ENCODE measurements at regions not wholly inside any gene's neighbourhood (a gene's known extent, or its start where the extent isn't known, plus 50 kb on each side); places are given as distances from the start of the nearest gene placed in this dataset.

DNA sequence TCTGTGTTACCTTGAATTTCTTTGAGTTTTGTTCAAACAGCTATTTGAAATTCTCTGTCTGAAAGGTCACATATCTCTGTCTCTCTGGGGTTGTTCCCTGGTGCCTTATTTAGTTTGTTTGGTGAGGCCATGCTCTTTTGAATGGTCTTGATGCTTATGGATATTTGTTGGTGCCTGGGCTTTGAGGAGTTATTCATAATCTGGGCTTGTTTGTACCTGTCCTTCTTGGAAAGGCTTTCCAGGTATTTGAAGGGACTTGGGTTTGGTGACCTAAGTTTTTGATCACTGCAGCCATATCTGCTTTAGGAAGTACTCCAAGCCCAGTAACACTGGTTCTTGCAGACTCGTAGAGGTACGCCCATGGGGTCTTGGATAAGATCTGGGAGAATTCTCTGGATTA lies 63.3 kb upstream of the MAGI3 start:
- no peak for TF ChIP-seq POLR2A (IDR thresholded peaks at IDR 0.05)
- TF ChIP-seq, protein P1, sequence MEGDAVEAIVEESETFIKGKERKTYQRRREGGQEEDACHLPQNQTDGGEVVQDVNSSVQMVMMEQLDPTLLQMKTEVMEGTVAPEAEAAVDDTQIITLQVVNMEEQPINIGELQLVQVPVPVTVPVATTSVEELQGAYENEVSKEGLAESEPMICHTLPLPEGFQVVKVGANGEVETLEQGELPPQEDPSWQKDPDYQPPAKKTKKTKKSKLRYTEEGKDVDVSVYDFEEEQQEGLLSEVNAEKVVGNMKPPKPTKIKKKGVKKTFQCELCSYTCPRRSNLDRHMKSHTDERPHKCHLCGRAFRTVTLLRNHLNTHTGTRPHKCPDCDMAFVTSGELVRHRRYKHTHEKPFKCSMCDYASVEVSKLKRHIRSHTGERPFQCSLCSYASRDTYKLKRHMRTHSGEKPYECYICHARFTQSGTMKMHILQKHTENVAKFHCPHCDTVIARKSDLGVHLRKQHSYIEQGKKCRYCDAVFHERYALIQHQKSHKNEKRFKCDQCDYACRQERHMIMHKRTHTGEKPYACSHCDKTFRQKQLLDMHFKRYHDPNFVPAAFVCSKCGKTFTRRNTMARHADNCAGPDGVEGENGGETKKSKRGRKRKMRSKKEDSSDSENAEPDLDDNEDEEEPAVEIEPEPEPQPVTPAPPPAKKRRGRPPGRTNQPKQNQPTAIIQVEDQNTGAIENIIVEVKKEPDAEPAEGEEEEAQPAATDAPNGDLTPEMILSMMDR (IDR thresholded peaks at IDR 0.05 in 4 of 5, conservative IDR thresholded peaks at IDR 0.05 in 1 of 5): no peak
